Left colon (tissue), 2 donors: ENCODE measurements at regions not wholly inside any gene's neighbourhood (a gene's known extent, or its start where the extent isn't known, plus 50 kb on each side); places are given as distances from the start of the nearest gene placed in this dataset.

Experiments
- ATAC-seq: fragments of 200-7000 bp; cut with Tn5 transposase; one replicate; pipeline ENCODE4 v1.9.1; 2020; ENCODE audit warnings: mild to moderate bottlenecking, moderate library complexity
- DNase-seq, 2 donors: peaks; one replicate each; pipeline ENCODE4 v3.0.0-alpha.2; 2020
- intact Hi-C, 2 donors: fragments of 100-400 bp; cut with DNase I in 1 of 2; cut with micrococcal nuclease in 1 of 2; formaldehyde crosslinking; loops; one replicate each; pipeline versions ENCODE4 v1.11.2 to v1.14.0; 2022; cut with DNase I, micrococcal nuclease
- donor health status: DM: no; HTN: no; CAD: no.
- donor health status: DM: yes; HTN: yes; CAD: no.

- ATAC-seq (no peak), DNase-seq (no peak)
- intact Hi-C loops = no loop called here
These were observed 932.3 kb downstream of the BRD1 start for GRCh38 chr22:48895336-48895735.

- no peak for DNase-seq
- intact Hi-C loops = no loop called here
- ATAC-seq = no peak
These were observed 932.8 kb downstream of the BRD1 start for GRCh38 chr22:48894804-48895250.

GRCh38 chr22:48894064-48894671 is 933.5 kb downstream of the BRD1 start:
- ATAC-seq = no peak
- intact Hi-C loops = no loop called here
- DNase-seq = no peak

GRCh38 chr22:48893288-48894063 is 934.2 kb downstream of the BRD1 start:
- no peak for DNase-seq
- no peak for ATAC-seq
- intact Hi-C loops = no loop called here

- intact Hi-C loops = no loop called here
- ATAC-seq (no peak), DNase-seq (no peak)
These were observed 934.9 kb downstream of the BRD1 start for GRCh38 chr22:48892578-48893287.

GRCh38 chr22:48891688-48892577 is 935.7 kb downstream of the BRD1 start:
- ATAC-seq = no peak
- intact Hi-C loops = no loop called here
- DNase-seq = no peak

GRCh38 chr22:48890693-48891554 is 936.7 kb downstream of the BRD1 start:
- ATAC-seq = no peak
- intact Hi-C loops = no loop called here
- no peak for DNase-seq

GRCh38 chr22:48889887-48890692 is 937.6 kb downstream of the BRD1 start:
- intact Hi-C loops = no loop called here
- no peak for DNase-seq
- ATAC-seq = no peak

GRCh38 chr22:48889209-48889830 is 938.4 kb downstream of the BRD1 start:
- no peak for ATAC-seq
- intact Hi-C loops = no loop called here

GRCh38 chr22:48888466-48889208 is 939.0 kb downstream of the BRD1 start:
- intact Hi-C loops = no loop called here
- DNase-seq = no peak
- ATAC-seq = no peak

More at GRCh38 chr22:48889209-48889830, 938.4 kb downstream of the BRD1 start:
- no peak for DNase-seq

- no peak for DNase-seq
These were observed 940.0 kb downstream of the BRD1 start for GRCh38 chr22:48887394-48888332.

GRCh38 chr22:48886604-48887393 is 940.9 kb downstream of the BRD1 start:
- intact Hi-C loops = no loop called here
- no peak for ATAC-seq
- DNase-seq = no peak

More at GRCh38 chr22:48887394-48888332, 940.0 kb downstream of the BRD1 start:
- ATAC-seq = no peak
- intact Hi-C loops = no loop called here

- intact Hi-C loops = no loop called here
- DNase-seq (no peak), ATAC-seq (no peak)
These were observed 941.8 kb downstream of the BRD1 start for GRCh38 chr22:48885919-48886305.

GRCh38 chr22:48885271-48885918 is 942.3 kb downstream of the BRD1 start:
- intact Hi-C loops = no loop called here
- DNase-seq (no peak), ATAC-seq (no peak)
